Effector CD8-positive, alpha-beta T cell (primary cell): ENCODE measurements at regions not wholly inside any gene's neighbourhood (a gene's known extent, or its start where the extent isn't known, plus 50 kb on each side); places are given as distances from the start of the nearest gene placed in this dataset.

ENCODE experiments used
- DNase-seq: peaks from one replicate; lab custom pipeline; 2025; lab: John Stamatoyannopoulos, UW

- DNase-seq: no peak
Observed at GRCh38 chr10:128852902-128853301, 614.1 kb upstream of the MGMT start.

- DNase-seq: no peak
Observed at GRCh38 chr10:128853537-128853936, 613.5 kb upstream of the MGMT start.

GRCh38 chr10:128854204-128854603 lies 612.8 kb upstream of the MGMT start:
- DNase-seq: no peak

DNA sequence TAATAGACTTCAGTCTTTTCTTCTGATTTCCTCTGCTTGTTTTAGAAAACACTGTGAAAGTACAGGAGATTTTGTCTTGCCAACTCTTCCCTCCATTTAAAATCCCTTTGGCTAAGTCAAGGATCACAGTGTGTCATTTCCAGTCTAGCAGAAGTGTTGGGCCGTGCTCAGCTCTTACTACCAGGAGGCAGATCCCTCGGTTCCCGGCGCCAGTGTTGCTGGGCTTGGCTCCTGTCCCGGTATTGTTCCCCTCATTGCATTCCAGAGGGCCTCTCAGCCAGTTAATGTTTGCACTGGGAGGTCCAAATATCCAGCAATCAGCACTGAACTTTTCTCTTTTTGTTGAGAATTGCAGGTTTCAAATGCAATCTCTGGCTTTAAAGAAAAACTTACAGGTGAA lies 612.1 kb upstream of the MGMT start:
- no peak for DNase-seq

DNA sequence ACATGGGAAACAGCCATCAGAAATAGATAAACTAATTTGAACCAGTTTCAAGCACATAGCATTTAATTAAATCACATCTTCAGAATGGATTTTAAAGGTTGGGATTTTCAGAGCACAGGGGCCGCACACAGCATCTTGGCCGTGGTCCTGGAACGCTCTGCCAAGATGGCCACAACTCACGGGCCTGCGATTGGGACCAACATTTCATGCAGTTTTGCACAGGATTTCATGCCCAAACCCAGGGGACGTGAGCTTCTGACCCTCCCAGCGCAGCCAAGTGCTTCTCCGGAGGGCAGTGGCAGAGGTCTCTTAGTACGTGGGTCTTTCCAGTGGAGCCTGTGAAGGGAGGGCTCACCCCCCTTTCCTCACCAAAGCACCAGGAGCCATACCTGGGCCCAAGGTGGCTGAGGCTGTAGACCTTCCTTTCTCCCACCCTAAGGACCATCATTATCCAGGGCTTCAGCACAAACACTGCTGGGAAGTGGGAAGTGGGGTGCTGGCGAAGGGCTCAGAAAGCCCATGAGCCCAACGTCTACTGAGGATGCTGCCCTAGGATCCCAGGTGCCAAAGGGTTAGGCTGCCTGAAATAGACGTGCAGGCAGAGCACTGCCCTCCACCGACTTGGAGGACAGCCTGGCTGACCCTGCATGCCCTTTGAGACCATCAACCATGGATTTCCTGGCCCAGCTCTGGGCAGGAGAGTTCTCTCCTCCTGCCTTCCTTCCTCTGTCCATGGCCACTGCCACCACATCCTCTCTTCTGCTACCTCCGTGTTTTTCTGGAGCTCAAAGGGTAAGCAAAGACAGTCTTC lies 611.2 kb upstream of the MGMT start:
- DNase-seq: no peak

- no peak for DNase-seq
Observed at GRCh38 chr10:128859738-128860386, 607.2 kb upstream of the MGMT start.

DNA sequence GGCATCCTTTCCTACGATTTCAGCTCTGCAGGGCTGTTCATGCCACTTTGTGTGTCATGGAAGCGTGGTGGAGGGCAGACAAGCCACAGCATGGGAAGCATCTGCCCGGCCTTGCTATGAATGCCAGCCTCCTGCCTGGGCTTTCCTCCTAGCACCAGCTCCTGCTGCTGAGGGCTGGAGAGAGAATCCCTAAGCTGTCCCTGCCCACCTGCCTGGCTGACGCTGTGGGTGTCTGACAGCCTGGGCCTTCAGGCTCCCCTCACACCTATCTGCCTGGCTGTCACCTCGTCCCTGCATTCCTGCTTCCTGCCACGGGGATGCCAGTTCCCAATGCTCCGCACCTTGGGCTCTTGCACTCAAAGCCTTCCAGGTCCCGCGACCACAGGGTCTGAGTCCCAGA lies 606.5 kb upstream of the MGMT start:
- no peak for DNase-seq

DNA sequence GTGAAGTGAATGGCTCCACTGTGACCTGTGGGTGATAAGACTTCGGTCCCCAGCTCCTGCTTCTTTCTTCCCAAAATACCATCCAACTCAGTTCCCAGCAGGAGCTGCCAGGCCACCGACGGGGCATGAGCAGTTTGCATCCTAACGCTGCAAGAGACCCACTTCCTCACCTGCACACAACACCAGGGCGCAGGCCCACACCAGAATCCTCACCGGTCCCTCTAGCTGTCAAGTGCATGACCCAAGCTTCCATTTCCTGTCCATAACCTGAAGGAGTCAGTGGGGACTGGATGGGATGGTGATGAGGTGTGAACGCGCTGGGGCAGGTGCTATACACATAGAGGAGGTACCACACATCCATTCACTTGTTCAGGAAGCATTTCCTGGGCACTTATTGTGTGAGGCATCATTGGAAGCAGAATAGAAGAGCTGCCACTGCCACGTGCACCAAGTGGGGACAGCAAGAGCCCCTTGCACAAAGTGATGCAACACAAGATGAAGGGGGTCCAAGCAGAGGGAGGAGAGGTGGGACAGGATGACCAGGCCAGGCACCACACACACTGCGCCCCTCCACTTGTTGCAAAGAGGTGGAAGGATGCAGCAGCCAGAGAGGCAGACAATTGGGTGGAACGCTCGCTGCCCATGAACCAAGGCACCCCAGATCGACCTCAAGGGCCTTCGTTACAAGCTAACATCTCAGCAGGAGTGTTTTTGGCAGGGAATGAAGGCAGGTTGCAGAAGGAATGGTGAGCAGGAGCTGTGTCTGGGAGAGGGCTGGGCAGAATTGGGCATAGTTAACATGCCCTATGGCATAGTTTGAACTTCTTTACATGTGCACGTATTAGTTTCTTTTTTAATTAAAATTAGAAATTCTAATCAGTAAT lies 605.8 kb upstream of the MGMT start:
- DNase-seq: no peak

GRCh38 chr10:128863411-128863810 lies 603.6 kb upstream of the MGMT start:
- no peak for DNase-seq

GRCh38 chr10:128863823-128864405 lies 603.1 kb upstream of the MGMT start:
- no peak for DNase-seq

- no peak for DNase-seq
Observed at GRCh38 chr10:128864554-128865295, 602.3 kb upstream of the MGMT start.

GRCh38 chr10:128865436-128866195 lies 601.4 kb upstream of the MGMT start:
- DNase-seq: no peak

DNA sequence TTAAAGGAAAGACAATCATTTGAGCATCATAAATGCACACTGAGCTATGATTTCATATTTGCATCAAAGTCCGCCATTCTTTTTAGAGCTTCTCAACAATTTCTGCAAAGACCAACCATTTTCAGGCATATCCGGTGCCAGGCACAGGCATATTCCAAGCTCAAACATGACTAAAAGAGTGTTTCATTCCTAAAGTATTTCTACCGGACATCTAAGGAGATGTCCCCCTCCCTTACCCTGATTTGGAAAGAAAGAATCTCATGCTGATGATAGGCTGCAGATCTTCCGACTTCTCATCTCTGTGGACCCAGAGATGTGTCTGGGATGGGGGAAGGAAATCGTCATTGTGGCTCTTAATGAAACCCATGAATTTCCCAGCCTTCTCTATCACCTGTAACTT lies 600.5 kb upstream of the MGMT start:
- DNase-seq: no peak

- no peak for DNase-seq
Observed at GRCh38 chr10:128867210-128867609, 599.8 kb upstream of the MGMT start.

- DNase-seq: no peak
Observed at GRCh38 chr10:128867819-128868218, 599.2 kb upstream of the MGMT start.

GRCh38 chr10:128868481-128868880 lies 598.6 kb upstream of the MGMT start:
- no peak for DNase-seq

- DNase-seq: no peak
Observed at GRCh38 chr10:128869101-128869749, 597.8 kb upstream of the MGMT start.

DNA sequence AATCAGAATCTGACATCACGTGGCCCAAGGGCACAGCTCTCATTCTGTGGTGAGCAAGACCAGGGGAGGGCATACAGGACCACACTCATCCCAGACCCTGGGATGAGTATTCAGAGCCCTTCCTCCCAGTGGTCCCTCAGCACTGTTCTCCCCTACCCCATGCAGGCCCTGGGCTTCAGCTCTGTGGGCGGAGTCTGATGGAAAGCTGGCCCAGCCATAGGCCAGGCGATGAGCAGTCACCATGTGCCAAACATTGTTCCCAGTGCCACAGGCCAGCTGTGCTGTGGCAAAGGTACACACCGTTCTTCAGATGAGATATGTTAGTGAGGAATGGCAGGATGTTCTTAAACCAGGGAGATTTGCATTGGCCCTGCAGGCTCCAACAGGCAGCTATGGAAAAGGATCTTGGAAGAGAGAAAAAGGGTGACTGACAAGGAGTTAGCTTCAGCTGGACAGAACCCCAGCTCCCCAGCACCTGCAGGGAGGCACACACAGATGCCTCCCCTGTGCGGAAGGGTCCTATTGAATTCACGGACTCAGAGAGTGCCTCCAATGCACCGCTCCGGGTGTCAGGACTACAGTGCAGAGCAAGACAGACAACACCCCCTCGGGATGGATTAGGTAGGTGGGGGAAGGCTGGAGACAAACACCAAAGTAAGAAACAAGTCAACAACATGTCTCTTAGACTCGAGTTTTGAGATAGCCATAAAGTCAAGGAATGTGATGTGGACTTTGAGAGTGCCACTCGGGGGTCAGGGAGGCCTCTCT lies 596.0 kb upstream of the MGMT start:
- DNase-seq: no peak

DNA sequence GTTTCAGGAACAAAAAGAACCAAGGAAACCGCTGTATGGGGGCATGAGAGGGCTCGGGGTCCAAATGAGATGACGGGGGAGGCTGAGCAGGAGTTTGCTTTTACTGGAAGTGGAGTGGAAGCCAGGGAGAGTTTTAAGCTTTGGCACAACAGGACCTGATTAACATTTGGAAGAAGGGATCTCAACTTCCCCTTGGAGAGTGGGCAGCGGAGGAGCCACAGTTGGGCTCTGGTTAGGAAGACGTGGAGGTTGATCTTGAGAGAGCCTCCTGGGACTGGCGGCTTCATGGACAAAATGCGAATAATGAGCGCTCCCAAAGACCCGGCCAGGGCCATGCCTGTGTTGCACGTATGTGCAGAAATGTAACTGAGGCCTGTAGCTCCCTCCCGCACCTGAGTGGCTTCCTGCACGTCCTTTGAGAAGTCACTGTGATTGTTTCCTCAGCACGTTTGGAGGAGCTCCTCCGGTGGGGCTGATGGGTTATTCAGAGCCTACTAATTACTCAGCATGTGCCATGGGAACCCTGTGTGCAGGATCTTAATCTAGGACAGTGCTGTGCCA lies 595.3 kb upstream of the MGMT start:
- no peak for DNase-seq
